ENCODE measurements at regions not wholly inside any gene's neighbourhood (a gene's known extent, or its start where the extent isn't known, plus 50 kb on each side); places are given as distances from the start of the nearest gene placed in this dataset.

DNA sequence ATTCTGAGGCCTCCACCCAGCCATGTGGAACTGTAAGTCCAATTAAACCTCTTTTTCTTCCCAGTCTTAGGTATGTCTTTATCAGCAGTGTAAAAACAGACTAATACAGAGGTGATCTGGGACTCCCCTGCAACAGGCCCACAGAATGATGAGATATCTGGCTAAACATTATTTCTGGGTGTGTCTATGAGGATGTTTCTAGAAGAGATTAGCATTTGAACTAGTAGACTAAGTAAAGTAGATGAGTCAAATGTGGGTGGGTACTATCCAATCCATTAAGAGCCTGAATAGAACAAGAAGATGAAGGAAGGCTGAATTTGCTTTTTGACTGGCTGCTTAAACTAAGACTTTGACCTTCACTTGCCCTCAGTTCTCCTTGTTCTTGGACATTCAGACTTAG, 396.5 kb upstream of the LRRC7 start:
- DNase-seq (ENCODE audit: insufficient read length, low spot score) (no peak), FAIRE-seq (no peak)
- TF ChIP-seq, protein P1, sequence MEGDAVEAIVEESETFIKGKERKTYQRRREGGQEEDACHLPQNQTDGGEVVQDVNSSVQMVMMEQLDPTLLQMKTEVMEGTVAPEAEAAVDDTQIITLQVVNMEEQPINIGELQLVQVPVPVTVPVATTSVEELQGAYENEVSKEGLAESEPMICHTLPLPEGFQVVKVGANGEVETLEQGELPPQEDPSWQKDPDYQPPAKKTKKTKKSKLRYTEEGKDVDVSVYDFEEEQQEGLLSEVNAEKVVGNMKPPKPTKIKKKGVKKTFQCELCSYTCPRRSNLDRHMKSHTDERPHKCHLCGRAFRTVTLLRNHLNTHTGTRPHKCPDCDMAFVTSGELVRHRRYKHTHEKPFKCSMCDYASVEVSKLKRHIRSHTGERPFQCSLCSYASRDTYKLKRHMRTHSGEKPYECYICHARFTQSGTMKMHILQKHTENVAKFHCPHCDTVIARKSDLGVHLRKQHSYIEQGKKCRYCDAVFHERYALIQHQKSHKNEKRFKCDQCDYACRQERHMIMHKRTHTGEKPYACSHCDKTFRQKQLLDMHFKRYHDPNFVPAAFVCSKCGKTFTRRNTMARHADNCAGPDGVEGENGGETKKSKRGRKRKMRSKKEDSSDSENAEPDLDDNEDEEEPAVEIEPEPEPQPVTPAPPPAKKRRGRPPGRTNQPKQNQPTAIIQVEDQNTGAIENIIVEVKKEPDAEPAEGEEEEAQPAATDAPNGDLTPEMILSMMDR (IDR thresholded peaks at IDR 0.05; ENCODE audit: insufficient read depth, missing control alignments) = no peak

- FAIRE-seq (no peak), DNase-seq (ENCODE audit: insufficient read length, low spot score) (no peak)
Measured at GRCh38 chr1:69172003-69173000, 395.4 kb upstream of the LRRC7 start.

GRCh38 chr1:69175053-69175452, 392.7 kb upstream of the LRRC7 start:
- TF ChIP-seq, protein P1 (IDR thresholded peaks at IDR 0.05; ENCODE audit: insufficient read depth, missing control alignments) = no peak
- DNase-seq (ENCODE audit: insufficient read length, low spot score) = no peak
- FAIRE-seq = no peak

More at GRCh38 chr1:69172003-69173000, 395.4 kb upstream of the LRRC7 start:
- TF ChIP-seq, protein P1 (IDR thresholded peaks at IDR 0.05; ENCODE audit: insufficient read depth, missing control alignments) = no peak

DNA sequence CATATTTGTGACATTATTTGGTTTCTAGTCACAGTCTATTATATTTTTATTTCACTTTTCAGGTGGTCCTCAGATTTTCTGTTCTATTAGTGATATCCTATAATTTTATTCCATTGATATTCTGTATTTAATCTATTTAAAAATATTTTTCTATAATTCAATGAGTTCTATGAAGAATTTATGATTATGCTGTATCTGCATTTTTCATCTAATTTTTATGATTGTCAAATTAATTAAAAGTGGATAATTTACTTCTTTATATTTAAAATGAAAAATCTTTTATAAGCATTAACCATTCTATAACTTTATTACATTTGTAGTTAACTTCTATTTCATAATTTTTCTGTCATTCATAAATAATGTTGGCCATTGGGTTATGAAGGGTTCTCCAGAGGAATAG, 387.4 kb upstream of the LRRC7 start:
- FAIRE-seq = no peak
- TF ChIP-seq, protein P1 (IDR thresholded peaks at IDR 0.05; ENCODE audit: insufficient read depth, missing control alignments) = no peak
- DNase-seq (ENCODE audit: insufficient read length, low spot score) = no peak

- TF ChIP-seq, protein P1 (IDR thresholded peaks at IDR 0.05; ENCODE audit: insufficient read depth, missing control alignments) = no peak
- FAIRE-seq = no peak
- DNase-seq (ENCODE audit: insufficient read length, low spot score) = no peak
Measured at GRCh38 chr1:69185378-69185777, 382.3 kb upstream of the LRRC7 start.

DNA sequence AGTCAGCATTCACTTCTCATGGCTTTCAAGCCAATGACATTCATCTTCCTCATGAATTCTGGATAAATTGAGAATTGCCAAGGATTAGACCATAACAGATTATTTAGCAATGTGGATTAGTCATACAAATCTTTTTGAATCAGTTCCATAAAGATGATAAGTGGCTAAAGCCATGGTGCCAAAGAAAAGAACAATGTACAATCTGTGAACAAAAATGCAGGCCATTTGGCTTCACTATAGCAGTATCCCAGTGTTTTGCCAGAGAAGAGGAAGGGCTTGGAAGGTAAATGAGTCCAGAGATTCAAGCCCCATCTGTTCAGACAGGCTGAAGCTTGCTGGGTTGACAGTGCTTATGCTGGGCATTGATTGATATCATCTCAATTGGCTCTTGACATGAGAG, 376.4 kb upstream of the LRRC7 start:
- TF ChIP-seq, protein P1 (IDR thresholded peaks at IDR 0.05; ENCODE audit: insufficient read depth, missing control alignments) = no peak

DNA sequence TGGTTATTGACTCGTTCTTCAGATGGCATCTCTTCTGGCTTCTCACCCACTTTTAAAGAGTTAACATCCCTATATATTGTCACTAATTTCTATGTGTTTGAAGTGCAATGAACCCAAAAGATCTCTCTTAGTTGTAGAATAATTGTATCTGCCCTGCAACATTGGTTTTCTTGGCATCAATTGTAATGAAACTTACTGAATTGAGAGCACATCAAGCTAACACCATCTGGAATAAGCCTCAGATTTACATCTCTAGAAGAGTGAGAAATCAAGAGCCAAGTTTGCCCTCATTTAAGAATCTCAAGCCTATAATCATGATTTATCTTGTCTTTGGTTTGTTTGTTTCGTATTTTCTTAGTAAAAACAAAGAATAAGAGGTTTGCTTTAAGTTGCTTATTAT, 372.6 kb upstream of the LRRC7 start:
- DNase-seq (ENCODE audit: insufficient read length, low spot score) (no peak), FAIRE-seq (no peak)
- TF ChIP-seq, protein P1 (IDR thresholded peaks at IDR 0.05; ENCODE audit: insufficient read depth, missing control alignments) = no peak

More for the DNA sequence above, 376.4 kb upstream of the LRRC7 start:
- DNase-seq (ENCODE audit: insufficient read length, low spot score) (no peak), FAIRE-seq (no peak)

All from D721Med (cell line).